Astrocyte (in vitro differentiated cells and primary cell): ENCODE measurements at regions not wholly inside any gene's neighbourhood (a gene's known extent, or its start where the extent isn't known, plus 50 kb on each side); places are given as distances from the start of the nearest gene placed in this dataset.

Experiments
- CTCF ChIP-seq: IDR thresholded peaks from 2 replicates; pipeline ENCODE4 v1.5.1; 2011; ENCODE audit warnings: low read depth, mild to moderate bottlenecking, inconsistent platforms, low read length, moderate library complexity; ENCODE audit not compliant: insufficient read depth
- EZH2 ChIP-seq: IDR thresholded peaks from 2 replicates; pipeline ENCODE4 v1.6.1; 2012; ENCODE audit warnings: mild to moderate bottlenecking, low read length, inconsistent platforms; ENCODE audit not compliant: insufficient read depth

- TF ChIP-seq CTCF: no peak
- TF ChIP-seq EZH2: no peak
Measured at GRCh38 chr10:57961487-57961886, 306.2 kb downstream of the IPMK start.
